Stimulated activated naive CD8-positive, alpha-beta T cell treated with anti-CD3 and anti-CD28 coated beads, Interleukin-15, amount 100 ng/mL, for 72 hours (primary cell): ENCODE measurements at regions not wholly inside any gene's neighbourhood (a gene's known extent, or its start where the extent isn't known, plus 50 kb on each side); places are given as distances from the start of the nearest gene placed in this dataset.
A peak's percentile ranks its signal among the peaks of the same experiment; 100 is the strongest.
"Not testable (repeated sequence)": the region's sequence is repeated elsewhere in the genome, so short reads cannot be mapped to it uniquely, and the experiment has no call there.

Source experiments
- ATAC-seq: fragments of 150-1000 bp; cut with Tn5 transposase; 2 replicates; pipeline ENCODE4 v1.10.0; 2021; ENCODE audit warnings: mild to moderate bottlenecking, moderate library complexity
- DNase-seq, 2 donors: peaks; one replicate each; pipeline ENCODE4 v3.0.0; 2021 to 2022
- H3K27ac Mint-ChIP-seq, 2 donors: one replicate each; pipeline ENCODE4 v1.8.0; 2022; ENCODE audit warnings: mild to moderate bottlenecking in 2 of 2, mixed read lengths in 2 of 2, moderate library complexity in 2 of 2
- H3K27me3 Mint-ChIP-seq: one replicate; pipeline ENCODE4 v1.8.0; 2022; ENCODE audit warnings: mixed read lengths
- H3K4me1 Mint-ChIP-seq: one replicate; pipeline ENCODE4 v1.8.0; 2022; ENCODE audit warnings: mild to moderate bottlenecking, mixed read lengths
- H3K4me3 Mint-ChIP-seq, 2 donors: one replicate each; pipeline ENCODE4 v1.8.0; 2022; ENCODE audit warnings: mild to moderate bottlenecking in 2 of 2, mixed read lengths in 2 of 2, moderate library complexity in 1 of 2
- H3K9me3 Mint-ChIP-seq, 2 donors: one replicate each; pipeline ENCODE4 v1.8.0; 2022; ENCODE audit warnings: mixed read lengths in 2 of 2

GRCh38 chr4:141333456-141334230 is 112.9 kb downstream of the ZNF330 start:
- ATAC-seq, H3K9me3 Mint-ChIP-seq, DNase-seq, H3K4me1 Mint-ChIP-seq, H3K27ac Mint-ChIP-seq: not testable (repeated sequence)
- peaks cover 64% of the 10 kb centered on the region for H3K27me3 Mint-ChIP-seq
- H3K4me3 Mint-ChIP-seq = peak overlapping the region in 1 of 2 donors; percentile 67

DNA sequence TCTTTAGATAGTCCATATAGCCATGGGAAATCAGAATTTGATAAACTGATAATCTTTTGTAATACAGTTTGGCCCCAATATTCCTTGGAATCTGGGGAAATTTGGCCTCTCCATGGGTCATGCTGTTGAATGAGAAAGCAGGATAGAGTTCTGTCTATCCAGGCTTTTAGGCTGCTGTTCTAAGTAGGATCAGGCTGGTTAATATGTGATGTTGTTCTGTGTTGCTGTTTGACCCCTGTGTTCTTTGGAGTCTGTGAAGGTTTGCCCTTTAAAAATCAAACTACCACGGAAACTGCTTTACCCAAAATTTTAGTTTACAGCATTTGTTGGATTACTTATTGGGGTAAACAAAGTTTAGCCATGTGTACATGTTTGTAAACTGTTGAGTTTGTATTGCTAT is 114.5 kb downstream of the ZNF330 start:
- Mint-ChIP-seq H3K4me1 (no peaks in the 10 kb centered on the region), H3K9me3 (no peaks in the 10 kb centered on the region), H3K27ac (no peak overlapping the region), H3K27me3 (peaks cover 50% of the 10 kb centered on the region), H3K4me3 (no peak overlapping the region)
- no peak for ATAC-seq
- no peak for DNase-seq

GRCh38 chr4:141338238-141338637 is 117.5 kb downstream of the ZNF330 start:
- peaks cover 34% of the 10 kb centered on the region for H3K27me3 Mint-ChIP-seq
- no peaks in the 10 kb centered on the region for H3K9me3 Mint-ChIP-seq
- H3K4me3 Mint-ChIP-seq = no peak overlapping the region
- DNase-seq (no peak), ATAC-seq (no peak)
- no peaks in the 10 kb centered on the region for H3K4me1 Mint-ChIP-seq
- H3K27ac Mint-ChIP-seq = peak overlapping the region in 1 of 2 donors; percentile 8

DNA sequence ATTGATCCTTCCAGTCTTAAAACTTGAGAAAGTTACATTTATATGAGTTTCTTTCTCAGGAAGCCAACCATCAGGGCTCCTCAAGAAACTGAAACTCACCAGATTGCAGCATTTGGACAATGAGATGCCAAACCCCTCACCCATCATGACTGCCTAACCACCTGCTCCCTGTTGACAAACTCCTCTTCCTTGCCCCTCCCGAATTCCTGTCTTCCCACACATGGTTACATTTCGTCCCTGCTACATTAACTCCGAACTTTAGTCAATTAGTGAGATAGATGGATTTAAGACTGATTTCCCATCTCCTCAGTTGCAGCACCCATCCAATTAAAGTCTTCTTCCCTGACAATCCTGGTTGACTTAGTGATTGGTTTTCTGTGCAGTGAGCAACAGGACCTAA is 118.7 kb downstream of the ZNF330 start:
- Mint-ChIP-seq H3K9me3 (no peaks in the 10 kb centered on the region), H3K4me3 (no peak overlapping the region), H3K27me3 (peaks cover 22% of the 10 kb centered on the region), H3K27ac (no peak overlapping the region), H3K4me1 (no peaks in the 10 kb centered on the region)
- ATAC-seq (no peak), DNase-seq (no peak)

DNA sequence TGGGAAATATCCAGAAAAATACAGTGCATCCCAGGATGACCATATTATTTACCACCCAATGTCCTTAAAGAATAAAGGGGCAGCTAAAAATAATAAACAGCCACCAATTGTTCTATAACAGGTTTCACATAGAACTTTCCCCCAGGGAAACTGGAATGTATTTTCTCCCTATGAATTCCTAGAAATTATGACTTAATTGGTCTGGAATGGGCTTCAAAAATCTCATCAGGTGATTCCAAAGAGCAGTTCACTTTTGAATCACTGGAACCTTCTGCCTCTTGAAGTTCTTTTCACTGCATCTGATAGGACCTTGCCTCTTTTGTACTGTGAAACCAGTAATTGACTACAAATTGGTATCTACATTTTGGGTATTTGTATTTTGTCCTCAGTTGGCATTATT is 119.3 kb downstream of the ZNF330 start:
- H3K9me3 Mint-ChIP-seq = no peaks in the 10 kb centered on the region
- no peak for DNase-seq

GRCh38 chr4:141340458-141340857 is 119.8 kb downstream of the ZNF330 start:
- Mint-ChIP-seq H3K4me1 (no peaks in the 10 kb centered on the region), H3K27ac (no peak overlapping the region), H3K4me3 (no peak overlapping the region), H3K9me3 (no peaks in the 10 kb centered on the region), H3K27me3 (peaks cover 19% of the 10 kb centered on the region)
- ATAC-seq (no peak), DNase-seq (no peak)

More for the DNA sequence above, 119.3 kb downstream of the ZNF330 start:
- H3K27me3 Mint-ChIP-seq = peaks cover 19% of the 10 kb centered on the region
- H3K4me1 Mint-ChIP-seq = no peaks in the 10 kb centered on the region
- no peak overlapping the region for H3K27ac Mint-ChIP-seq
- H3K4me3 Mint-ChIP-seq = no peak overlapping the region
- no peak for ATAC-seq

- ATAC-seq (no peak), DNase-seq (no peak)
- no peaks in the 10 kb centered on the region for H3K9me3 Mint-ChIP-seq
- no peaks in the 10 kb centered on the region for H3K4me1 Mint-ChIP-seq
- peaks cover 23% of the 10 kb centered on the region for H3K27me3 Mint-ChIP-seq
- no peak overlapping the region for H3K4me3 Mint-ChIP-seq
- no peak overlapping the region for H3K27ac Mint-ChIP-seq
Measured at GRCh38 chr4:141346144-141346543, 125.4 kb downstream of the ZNF330 start.

GRCh38 chr4:141347684-141348083 is 127.0 kb downstream of the ZNF330 start:
- no peaks in the 10 kb centered on the region for H3K9me3 Mint-ChIP-seq
- no peak for ATAC-seq
- no peak for DNase-seq
- no peak overlapping the region for H3K4me3 Mint-ChIP-seq
- no peaks in the 10 kb centered on the region for H3K4me1 Mint-ChIP-seq
- no peak overlapping the region for H3K27ac Mint-ChIP-seq
- peaks cover 20% of the 10 kb centered on the region for H3K27me3 Mint-ChIP-seq

GRCh38 chr4:141348125-141348524 is 127.4 kb downstream of the ZNF330 start:
- no peaks in the 10 kb centered on the region for H3K9me3 Mint-ChIP-seq
- no peak overlapping the region for H3K27ac Mint-ChIP-seq
- H3K4me1 Mint-ChIP-seq = no peaks in the 10 kb centered on the region
- no peak for DNase-seq
- H3K27me3 Mint-ChIP-seq = peaks cover 20% of the 10 kb centered on the region
- H3K4me3 Mint-ChIP-seq = no peak overlapping the region
- no peak for ATAC-seq

- H3K4me3 Mint-ChIP-seq = no peak overlapping the region
- DNase-seq = no peak
- H3K4me1 Mint-ChIP-seq = no peaks in the 10 kb centered on the region
- H3K9me3 Mint-ChIP-seq = no peaks in the 10 kb centered on the region
- no peak for ATAC-seq
- H3K27ac Mint-ChIP-seq = peak overlapping the region in 1 of 2 donors; percentile 52
- peaks cover 20% of the 10 kb centered on the region for H3K27me3 Mint-ChIP-seq
Measured at GRCh38 chr4:141348573-141348972, 127.9 kb downstream of the ZNF330 start.

- Mint-ChIP-seq H3K9me3 (no peaks in the 10 kb centered on the region), H3K27me3 (peaks cover 20% of the 10 kb centered on the region), H3K4me1 (no peaks in the 10 kb centered on the region), H3K27ac (no peak overlapping the region), H3K4me3 (no peak overlapping the region)
- DNase-seq (no peak), ATAC-seq (peak; percentile 37)
Measured at GRCh38 chr4:141349236-141349635, 128.5 kb downstream of the ZNF330 start.

- Mint-ChIP-seq H3K4me3 (no peak overlapping the region), H3K27me3 (peaks cover 20% of the 10 kb centered on the region), H3K9me3 (no peaks in the 10 kb centered on the region), H3K27ac (no peak overlapping the region), H3K4me1 (no peaks in the 10 kb centered on the region)
- DNase-seq = no peak
- no peak for ATAC-seq
Measured at GRCh38 chr4:141350122-141350905, 129.6 kb downstream of the ZNF330 start.

DNA sequence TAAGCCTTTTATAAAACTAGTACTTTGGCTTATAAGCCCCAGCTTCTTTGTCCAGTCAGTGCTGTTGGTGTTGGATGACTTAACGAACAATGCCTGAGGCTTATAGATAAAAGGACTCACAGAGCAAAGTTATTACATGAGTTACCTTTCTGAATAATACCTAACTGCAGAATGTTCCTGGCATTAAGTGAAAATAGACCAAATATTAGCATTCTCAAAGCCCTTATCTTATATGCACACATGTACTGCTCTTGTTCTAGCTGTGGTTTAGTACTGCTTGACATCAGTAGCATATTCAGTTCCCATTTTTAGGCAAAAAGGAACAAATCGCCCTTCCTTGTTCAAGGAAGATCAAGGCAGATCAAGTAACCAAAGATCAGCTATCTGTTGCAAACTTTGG is 131.6 kb downstream of the ZNF330 start:
- no peaks in the 10 kb centered on the region for H3K4me1 Mint-ChIP-seq
- H3K9me3 Mint-ChIP-seq = no peaks in the 10 kb centered on the region
- DNase-seq (no peak), ATAC-seq (no peak)
- H3K4me3 Mint-ChIP-seq = no peak overlapping the region
- H3K27me3 Mint-ChIP-seq = peaks cover 12% of the 10 kb centered on the region
- no peak overlapping the region for H3K27ac Mint-ChIP-seq

DNA sequence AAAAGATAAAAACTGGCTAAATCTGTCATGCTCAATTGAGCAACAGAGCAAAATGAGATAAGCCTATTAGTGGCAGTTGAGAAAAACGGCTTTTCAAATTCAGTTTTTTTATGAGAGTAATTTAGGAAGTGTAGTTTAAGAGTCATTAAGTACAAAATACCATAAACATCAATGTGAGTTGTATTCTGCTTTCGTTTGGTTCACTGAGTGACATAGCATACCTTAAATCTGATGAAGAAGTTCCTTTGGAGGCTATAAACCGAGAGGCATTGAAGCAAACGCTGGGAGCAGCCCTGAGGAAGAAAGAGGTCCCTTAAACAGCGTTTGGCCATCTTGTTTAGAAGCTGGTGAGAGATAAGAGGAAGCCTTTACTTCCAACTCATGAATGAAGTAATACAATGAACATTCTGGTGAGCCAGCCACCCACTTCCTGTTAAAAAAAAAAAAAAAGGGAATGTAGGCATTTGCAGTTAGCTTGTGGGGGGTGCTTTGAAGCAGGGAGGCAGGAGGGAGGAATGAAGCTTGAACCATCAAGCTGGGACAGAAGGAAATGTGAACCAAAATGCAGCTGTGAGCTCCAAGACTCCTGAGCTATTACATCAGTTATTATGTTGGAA is 132.3 kb downstream of the ZNF330 start:
- H3K27ac Mint-ChIP-seq = peak overlapping the region in 1 of 2 donors; percentile 67
- no peaks in the 10 kb centered on the region for H3K4me1 Mint-ChIP-seq
- ATAC-seq = no peak
- no peak for DNase-seq
- peaks cover 12% of the 10 kb centered on the region for H3K27me3 Mint-ChIP-seq
- no peak overlapping the region for H3K4me3 Mint-ChIP-seq
- no peaks in the 10 kb centered on the region for H3K9me3 Mint-ChIP-seq

DNA sequence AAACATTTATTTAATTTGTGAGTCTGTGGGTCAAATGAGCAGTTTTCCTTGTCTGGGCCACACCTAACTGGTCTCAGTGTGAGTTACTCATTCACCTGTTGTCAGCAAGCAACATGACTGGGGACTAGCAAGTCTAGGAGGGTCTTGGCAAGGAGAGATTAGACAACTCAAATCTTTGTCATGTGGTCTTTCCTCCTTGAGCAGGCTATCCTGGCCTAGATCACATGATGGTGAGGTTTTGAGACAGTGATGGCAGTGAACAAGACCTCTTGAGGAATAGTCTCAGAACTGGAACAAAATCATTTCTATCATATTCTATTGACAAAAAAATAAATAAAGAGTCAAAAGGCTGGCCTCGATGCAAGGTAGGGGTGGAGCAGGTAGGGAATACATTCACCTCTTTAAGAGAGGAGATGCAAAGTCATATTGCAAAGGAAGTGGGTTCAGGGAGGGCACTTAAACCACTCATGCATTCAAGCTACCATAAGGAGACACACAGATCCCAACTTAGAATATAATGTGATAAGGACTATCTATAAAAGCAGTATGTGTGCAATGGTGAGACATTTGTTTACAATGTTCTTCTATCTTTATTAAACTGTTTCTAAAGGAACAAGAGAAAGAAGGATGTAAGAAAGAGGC is 135.7 kb downstream of the ZNF330 start:
- no peaks in the 10 kb centered on the region for H3K4me1 Mint-ChIP-seq
- H3K27me3 Mint-ChIP-seq = no peaks in the 10 kb centered on the region
- no peak overlapping the region for H3K27ac Mint-ChIP-seq
- H3K4me3 Mint-ChIP-seq = no peak overlapping the region
- H3K9me3 Mint-ChIP-seq = no peaks in the 10 kb centered on the region
- DNase-seq (no peak), ATAC-seq (no peak)

DNA sequence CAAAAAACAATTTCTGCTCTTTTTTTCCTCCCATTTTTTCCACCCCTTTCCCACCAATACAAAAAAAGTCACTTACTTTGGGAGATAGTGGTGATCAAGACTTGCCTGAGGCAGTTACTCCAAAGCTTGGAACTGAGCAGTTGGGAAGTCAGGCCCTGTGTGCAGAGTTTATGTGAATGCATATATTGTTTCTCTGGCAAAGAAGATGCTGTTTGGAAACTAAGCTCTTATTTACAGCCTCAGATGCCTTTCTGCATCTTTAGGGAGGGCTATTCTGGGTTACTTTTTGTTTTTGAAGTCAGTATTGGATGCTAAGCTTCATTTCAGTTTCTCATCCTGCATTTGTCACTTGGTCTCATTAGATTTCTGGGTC is 136.3 kb downstream of the ZNF330 start:
- DNase-seq (no peak), ATAC-seq (no peak)
- H3K27ac Mint-ChIP-seq = no peak overlapping the region
- no peaks in the 10 kb centered on the region for H3K4me1 Mint-ChIP-seq
- no peak overlapping the region for H3K4me3 Mint-ChIP-seq
- no peaks in the 10 kb centered on the region for H3K9me3 Mint-ChIP-seq
- no peaks in the 10 kb centered on the region for H3K27me3 Mint-ChIP-seq
